Testis (tissue), 2 donors: ENCODE measurements at regions not wholly inside any gene's neighbourhood (a gene's known extent, or its start where the extent isn't known, plus 50 kb on each side); places are given as distances from the start of the nearest gene placed in this dataset.

Experiments
- POLR2A ChIP-seq: fragments of 450-650 bp; IDR thresholded peaks from one replicate; pipeline ENCODE4 v1.6.1; 2017; ENCODE audit warnings: antibody characterized with exemption, mild to moderate bottlenecking, moderate library complexity
- TF ChIP-seq, protein P1 (sequence below), 3 experiments: fragments of 450-650 bp in 2 of 3; fragments of 200-600 bp in 1 of 3; sonication (generic) in 1 of 3; IDR thresholded peaks; one replicate each; pipeline ENCODE4 v1.5.1; 2016 to 2019; ENCODE audit warnings: antibody characterized with exemption in 3 of 3, mild to moderate bottlenecking in 2 of 3, moderate library complexity in 1 of 3

GRCh38 chr10:69709366-69709941, 79.4 kb downstream of the FAM241B start:
- TF ChIP-seq, protein P1, sequence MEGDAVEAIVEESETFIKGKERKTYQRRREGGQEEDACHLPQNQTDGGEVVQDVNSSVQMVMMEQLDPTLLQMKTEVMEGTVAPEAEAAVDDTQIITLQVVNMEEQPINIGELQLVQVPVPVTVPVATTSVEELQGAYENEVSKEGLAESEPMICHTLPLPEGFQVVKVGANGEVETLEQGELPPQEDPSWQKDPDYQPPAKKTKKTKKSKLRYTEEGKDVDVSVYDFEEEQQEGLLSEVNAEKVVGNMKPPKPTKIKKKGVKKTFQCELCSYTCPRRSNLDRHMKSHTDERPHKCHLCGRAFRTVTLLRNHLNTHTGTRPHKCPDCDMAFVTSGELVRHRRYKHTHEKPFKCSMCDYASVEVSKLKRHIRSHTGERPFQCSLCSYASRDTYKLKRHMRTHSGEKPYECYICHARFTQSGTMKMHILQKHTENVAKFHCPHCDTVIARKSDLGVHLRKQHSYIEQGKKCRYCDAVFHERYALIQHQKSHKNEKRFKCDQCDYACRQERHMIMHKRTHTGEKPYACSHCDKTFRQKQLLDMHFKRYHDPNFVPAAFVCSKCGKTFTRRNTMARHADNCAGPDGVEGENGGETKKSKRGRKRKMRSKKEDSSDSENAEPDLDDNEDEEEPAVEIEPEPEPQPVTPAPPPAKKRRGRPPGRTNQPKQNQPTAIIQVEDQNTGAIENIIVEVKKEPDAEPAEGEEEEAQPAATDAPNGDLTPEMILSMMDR (IDR thresholded peaks at IDR 0.05), result no peak
- no peak for TF ChIP-seq POLR2A
